GM21447 (cell line): ENCODE measurements at regions not wholly inside any gene's neighbourhood (a gene's known extent, or its start where the extent isn't known, plus 50 kb on each side); places are given as distances from the start of the nearest gene placed in this dataset.

ENCODE experiments used
- ATAC-seq: cut with Tn5 transposase; IDR thresholded peaks from one replicate; pipeline ENCODE4 v1.9.1; 2021; ENCODE audit not compliant: unreplicated experiment

DNA sequence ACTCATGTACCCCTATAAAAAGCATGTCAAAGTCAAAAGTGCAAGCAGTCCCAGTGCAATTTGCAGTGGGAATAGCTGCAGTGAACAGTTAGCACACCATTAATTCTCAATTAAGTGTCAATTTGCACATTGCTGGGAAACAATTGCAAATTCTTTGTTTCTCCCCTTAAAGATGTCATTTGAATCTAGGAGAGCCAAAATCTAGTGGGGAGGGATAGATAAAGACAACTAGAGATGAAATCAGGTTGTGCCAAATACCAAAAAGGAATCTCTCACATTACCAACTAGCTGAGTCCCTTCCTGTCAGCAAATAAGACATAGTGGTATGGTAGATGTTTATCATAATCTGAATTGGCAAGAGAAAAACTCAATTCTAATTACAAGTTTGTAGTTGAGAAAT lies 330.7 kb downstream of the NUF2 start:
- ATAC-seq = no peak

DNA sequence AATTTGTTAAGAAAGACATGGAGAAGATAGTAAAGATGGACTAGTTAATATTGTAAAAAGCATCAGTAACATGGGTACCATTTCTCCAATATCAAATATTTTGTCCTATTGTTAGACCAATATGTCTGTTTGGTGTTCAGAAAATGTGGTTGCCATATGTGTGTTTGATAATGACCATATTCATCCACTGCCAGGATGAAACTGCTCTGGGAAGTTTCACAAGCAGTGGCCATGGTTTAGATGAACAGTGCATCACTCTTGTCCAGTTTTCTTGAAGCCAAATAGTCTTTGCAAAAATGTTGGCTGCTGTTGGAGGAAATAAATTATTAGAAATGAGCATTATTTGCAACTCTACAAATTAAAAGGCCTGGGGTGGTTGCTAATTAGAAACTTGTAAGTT lies 333.8 kb downstream of the NUF2 start:
- ATAC-seq = no peak

DNA sequence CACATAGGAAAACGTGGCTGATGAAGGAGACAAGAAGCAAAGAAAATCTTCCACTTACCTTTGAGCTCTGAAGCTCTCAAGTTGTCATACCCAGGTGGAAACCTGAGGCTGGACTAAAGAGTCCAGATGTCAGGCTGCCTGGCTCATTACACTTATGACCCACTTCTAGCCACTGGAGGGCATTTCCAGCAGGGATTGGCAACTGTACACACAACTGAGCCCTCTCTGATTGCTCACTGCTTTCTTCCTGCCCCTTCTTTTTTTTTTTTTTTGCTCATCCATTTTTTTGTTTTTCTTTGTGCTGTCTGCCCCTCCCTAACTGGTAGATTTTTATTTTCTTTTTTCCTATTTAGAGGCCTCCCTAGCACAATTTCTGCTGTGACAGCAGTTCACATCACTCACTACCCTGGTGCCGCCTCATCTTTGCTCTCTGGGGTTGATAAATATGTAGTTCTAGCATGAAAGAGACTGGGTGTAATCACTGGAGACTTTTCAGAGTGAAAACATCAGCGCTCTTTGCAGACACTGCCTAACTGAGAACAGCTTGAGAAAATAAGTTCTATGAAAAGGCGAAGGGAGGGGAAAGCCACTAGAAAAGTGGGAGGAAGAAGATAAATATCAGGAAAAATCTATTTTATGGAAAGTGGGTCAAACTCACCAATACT lies 334.5 kb downstream of the NUF2 start:
- ATAC-seq = no peak

DNA sequence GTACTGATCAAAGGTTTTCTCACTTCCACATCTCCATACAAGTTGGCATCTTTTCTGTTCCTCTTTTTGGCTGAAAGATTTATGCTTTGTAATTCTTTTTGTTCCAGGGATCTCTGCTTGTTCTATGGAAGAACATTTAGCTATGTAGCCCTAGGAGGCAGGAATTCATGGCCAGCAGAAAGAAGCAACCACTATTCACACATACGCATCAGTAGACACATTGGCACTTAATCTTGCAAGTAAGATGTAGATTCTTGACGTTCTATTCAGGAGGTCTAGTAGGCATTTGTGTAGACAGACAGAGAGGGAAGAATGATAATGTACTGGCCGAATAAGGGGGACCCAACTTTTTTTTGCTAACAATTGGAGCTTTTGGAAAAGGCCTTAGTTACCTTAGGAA lies 336.0 kb downstream of the NUF2 start:
- no peak for ATAC-seq

DNA sequence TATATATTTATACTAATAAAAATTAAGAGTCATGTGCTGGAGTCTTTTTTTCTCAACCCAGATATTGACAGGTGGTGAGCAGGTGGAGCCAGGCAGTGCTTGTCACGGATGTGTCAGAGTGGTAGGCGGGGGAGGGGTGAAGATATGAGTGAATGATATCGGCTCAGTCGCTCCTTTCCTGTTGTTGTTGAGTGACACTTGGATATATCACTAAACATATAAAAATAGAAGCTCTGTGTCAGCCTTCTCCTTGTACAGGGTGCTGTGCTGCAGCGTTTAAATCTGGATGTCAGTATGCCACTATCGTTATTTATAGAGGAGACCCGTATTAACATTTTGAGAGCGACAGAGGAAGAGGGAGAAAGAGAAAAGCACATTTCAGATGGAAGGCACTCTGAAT lies 339.6 kb downstream of the NUF2 start:
- no peak for ATAC-seq

DNA sequence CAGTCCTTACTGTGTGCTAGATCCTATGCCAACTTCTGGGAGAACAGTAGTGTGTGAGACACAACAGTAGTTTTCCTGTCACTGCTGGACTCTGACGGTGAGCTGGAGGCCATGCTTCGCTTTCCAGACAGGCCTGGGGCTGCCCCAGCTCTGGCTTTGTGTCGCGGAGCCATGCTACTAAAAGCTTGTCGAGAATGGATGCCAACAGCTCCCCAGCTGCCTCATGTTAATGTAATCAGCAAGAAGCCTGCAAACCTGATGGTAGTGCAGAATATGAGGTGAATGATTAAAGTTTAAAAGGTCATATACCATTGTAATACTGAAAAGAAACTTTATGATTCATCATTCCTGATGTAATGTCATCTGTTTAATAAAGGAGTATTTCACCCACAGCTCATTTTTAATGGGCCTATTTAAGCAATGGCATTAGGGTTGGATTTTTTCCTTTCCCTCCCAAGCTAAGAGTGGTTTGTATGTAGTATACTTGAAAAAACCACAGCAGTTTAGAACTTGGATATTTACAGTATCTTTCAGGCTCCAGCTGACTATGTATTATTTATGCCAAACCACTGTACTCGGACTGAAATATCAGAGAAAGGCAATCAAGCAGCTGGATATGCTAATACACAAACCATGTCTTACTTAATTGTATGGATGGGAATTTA lies 343.0 kb downstream of the NUF2 start:
- no peak for ATAC-seq

DNA sequence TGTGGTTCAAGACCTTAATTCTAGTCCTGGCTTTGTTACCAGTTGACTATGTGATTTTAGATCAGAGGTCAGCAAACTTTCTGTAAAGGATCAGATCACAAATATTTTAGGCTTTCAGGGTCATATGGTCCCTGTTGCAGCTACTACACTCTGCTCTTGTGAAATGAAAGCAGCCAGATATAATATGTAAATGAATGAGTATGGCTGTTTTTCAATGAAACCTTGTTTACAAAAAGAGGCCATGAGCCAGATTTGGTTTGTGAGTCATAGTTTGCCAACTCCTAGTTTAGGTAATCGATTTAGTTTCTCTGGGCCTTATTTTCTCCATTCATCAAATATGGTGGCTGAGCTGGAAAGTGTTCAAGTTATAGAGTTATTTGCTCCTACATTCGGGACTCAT lies 346.7 kb downstream of the NUF2 start:
- ATAC-seq = no peak

DNA sequence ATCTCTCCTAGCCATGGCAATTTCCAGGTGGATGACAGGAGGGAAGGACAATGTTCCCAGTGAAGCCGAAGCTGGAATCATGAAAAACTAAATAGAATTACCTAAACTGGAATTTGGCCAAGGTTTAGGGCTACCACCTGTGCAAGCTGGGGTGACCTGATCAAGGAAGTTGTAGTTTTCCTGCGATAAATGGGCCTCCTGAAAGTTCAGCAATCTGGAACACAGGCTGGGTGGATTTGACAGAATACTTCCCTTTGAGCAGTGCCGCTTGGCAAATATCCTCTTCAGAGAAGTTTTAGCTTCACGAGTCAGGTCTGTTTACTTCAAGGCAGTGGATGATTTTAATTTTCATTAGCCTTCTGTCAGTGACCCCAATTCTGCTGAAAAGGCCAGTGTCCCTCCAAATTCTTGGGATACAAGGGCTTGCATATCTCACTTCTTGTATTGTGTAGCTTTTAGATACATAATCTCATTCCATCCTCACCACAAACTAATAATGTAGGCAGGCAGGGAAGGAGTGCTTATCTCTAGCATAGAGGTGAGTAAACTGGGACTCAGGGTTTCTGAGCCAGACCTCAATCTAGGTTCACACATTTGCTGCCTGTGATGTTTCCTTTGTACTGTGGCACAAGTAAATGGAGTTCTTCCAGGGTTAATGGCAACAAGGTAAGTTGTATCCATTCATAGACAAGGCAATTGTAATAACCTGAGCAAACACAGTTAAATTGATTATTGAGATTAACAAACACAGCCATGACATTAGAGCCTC lies 349.4 kb downstream of the NUF2 start:
- ATAC-seq = no peak

DNA sequence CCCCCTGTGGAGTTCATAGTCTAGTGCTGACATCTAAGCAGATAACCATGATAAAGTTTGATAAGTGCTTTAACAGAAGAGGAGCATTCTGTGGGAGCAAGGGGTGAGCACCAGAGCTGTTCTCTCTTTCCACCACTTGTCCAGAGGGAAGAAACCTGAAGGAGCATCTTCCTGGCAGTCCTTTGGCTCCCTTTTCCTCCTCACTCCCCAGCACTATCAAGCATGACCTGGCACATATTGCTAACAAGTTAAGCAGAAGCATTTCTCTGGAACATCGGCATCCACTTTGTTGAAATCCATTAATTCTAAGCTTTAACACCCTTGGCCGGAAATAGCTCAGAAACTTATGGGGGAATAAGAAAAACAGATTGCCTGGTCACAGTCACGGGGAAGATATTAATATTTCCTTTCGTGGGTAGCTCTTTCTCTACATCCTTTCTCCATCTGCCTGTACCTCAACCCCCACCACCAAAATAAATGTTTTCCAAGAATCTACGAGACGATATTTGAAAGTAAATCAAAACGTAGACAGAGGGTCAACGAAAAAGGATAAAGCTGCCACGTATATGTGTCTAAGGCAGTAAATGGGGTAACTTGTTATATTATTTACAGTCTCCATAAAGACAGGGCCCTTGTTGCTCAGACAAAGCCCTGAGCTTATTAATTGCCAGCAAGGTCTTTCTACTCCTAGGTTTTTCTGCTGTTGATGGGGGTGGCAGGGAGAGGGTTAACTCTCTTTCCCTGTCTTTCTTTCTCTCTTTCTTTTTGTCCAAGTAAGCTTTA lies 351.4 kb downstream of the NUF2 start:
- no peak for ATAC-seq

DNA sequence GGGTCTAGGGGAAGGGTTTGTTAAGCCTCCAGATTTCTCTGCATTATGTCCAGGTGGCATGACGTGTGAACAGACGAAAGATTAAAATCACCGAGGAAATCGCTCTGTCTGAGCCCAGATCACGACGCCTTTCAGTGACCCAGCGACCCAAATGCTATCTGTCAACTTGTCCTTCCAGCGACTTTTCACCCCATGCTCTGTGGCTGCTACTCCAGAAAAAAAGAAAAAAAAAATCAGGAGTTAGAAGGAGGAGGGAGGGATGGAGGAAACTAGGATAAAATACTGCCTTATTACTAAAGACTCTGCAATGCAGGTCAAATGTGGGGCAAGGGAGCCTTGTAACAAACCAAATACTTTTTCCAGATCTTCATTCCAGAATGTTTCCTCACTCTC lies 352.0 kb downstream of the NUF2 start:
- ATAC-seq = no peak

DNA sequence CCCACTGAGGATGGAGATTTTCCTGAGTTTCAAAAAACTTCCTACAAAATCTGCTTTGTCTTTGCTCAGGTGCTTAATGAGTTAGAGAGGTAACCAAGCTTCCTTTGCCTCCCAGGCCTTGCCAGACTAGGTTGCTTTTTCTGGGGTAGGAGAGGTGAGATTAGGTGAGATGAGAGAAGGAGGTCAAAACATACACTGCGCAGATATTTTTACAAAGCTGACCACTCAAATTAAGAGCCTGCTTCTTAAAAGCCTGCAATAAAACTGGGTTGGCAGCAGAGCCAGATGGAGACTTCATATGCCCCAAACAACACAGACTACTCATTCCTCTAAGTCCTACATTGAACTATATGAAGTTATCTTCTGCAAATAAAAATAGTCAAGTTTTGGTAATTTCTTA lies 352.5 kb downstream of the NUF2 start:
- no peak for ATAC-seq

DNA sequence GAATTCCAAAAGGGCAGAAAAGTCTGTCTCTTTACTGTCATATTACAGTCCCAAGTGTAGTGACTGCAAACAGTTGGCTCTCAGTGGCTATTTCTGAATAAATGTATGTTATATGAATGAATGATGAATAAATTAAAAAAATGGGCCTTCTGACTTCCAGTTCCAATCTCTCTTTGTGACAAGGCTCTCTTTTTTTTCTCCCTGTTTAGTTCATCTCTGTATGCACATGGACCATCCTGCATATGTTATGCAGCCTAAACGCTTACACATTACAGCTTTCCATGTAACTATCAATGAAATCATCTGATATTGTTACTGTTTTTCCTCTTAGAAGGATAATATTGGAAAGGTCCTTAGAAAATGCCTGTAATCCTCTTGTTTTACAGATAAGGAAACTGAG lies 363.0 kb downstream of the NUF2 start:
- no peak for ATAC-seq

DNA sequence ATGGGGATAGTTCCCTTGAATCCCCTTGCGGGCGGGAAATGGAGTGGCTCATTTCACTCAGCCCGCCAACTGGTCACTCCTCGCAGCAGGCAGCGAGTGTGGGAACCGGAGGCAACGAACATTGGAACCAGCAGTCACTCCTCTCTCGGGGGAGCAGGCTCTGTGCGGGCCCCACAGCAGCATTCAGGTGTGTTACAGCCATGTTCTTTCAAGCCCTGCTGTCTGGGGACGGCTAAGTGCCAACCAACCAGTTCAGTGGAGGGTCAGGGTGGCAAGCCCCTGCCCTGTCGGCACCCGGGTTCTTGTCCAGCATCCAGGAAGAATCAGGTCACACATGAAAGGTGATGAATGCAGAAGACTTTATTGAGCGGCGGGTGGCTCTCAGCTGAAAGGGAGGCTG lies 370.5 kb downstream of the NUF2 start:
- ATAC-seq = no peak

DNA sequence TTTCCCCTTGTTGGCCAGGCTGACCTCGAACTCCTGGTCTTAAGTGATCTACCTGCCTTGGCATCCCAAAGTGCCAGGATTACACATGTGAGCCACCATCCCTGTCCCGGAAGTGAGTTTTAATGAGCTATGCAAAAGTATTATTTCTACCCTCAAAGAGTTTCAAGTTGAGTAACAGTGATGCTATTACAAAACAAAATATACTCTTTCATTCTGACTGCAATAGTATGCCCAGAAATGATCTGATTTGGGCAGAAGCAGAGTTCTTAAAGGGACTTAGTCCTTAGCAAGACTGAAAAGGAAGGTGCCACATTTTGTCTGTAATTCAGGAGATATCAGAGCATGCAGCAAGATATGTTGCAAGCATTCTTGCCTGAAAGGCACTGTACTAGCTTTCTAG lies 375.4 kb downstream of the NUF2 start:
- ATAC-seq = no peak

DNA sequence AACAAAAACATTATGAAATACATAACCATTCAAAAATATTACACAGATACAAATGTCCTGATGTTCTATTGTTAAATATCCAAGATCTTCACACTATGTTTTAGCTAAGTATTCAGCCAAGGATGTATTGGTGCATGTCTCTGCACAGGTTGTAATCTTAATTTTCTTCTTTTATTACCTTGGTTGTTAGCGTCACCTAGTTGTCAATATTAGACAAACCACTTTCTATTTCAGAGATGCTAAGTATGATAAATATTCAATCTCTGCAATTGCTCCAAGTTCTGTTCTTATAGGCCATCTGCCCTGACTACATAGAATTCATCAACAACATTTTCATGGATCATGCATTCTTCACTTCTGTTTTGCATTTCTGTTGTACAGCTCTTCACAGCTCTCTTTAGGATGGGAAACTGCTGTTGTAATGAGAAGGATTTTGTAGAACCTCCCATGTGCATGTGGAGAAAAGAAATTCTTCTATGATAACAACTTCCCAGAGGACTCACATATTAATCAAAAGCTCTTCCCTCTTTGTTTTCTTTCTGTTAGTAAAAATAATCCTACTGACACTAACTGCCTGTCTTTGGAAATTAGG lies 380.1 kb downstream of the NUF2 start:
- no peak for ATAC-seq

DNA sequence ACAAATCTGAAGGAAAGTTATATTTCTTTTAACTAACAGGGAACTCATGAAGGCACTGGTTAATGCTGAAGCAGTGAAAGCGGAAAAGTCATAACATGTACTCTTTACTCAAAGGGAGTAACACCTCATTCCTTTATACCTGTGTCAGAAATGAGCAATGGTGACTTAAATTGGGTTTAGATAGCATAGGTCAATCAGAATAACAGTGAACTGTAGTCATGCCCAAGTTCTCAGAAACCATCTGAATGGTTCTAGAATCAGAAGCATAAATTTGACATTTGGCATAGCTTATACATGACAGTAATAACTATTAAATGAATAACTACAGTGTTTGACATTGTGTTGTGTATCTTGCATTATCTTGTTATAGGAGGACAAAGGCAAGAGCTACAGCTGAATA lies 382.0 kb downstream of the NUF2 start:
- ATAC-seq = no peak

DNA sequence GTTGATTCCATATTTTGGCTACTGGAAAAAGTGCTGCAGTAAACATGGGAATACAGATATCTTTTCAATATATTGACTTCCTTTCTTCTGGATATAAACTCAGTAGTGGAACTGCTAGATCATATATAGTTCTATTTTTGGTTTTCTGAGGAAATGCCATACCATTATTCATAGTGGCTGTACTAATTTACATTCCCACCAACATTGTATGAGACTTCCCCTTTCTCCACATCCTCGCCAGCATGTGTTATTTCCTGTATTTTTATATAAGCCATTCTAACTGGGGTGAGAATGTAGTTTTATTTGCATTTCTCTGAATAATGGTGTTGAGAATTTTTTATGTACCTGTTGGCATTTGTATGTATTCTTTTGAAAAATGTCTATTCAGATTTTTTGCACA lies 385.2 kb downstream of the NUF2 start:
- ATAC-seq = no peak

DNA sequence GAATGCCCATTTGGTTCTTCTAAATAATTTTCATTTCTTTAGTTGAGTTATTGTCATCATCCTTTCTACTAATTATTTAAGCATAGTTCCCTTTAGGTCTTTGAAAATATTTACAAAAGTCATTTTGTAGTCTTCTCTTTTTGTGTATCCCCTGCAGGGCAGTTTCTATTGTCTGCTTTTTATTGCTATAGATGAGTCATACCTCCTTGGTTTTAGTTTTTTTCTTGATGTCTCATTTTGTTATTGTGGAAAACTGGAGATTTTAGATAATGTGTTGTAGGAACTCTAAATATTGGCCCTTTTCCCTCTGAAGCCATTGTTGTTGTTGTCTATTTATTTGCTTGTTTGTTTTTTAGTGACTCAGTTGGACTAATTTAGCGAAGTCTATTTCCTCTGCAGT lies 387.9 kb downstream of the NUF2 start:
- ATAC-seq = no peak

DNA sequence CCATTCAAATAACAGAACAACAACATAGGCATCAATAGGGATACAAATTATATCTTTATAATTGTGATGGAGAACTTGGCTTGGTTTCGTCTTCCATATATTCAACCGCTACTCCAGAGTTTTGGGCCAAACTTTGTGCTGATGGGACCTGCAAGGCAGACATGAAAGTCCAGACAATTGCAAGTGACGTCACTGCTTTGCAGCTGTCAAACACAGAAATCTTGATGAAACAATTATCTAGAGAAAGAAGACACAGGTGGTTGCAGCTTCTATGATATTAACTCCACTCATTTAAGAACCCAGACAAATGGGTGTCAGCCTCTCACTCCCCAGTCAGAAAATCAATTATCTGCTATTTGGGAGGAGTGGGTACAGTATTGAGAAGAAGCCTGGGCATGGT lies 390.6 kb downstream of the NUF2 start:
- ATAC-seq = no peak

DNA sequence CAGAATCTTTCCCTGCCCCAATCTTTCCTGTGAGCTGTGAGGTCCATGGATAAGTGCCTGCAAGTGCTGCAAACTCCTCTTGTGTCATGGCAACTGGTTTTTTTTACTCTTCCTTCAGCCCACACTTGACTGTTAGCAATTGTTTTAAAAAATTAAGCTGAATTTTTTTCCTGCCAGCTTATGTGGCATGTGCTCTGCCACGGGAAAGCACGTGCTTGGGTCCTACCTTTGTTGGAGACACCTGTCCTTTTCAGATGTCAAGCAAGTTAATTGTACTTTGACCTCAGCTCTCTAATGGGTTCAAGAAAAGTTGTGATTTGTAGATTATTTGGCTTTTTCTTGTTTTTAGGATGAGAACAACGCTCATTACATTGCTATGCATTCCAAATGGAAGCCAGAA lies 398.5 kb downstream of the NUF2 start:
- no peak for ATAC-seq

DNA sequence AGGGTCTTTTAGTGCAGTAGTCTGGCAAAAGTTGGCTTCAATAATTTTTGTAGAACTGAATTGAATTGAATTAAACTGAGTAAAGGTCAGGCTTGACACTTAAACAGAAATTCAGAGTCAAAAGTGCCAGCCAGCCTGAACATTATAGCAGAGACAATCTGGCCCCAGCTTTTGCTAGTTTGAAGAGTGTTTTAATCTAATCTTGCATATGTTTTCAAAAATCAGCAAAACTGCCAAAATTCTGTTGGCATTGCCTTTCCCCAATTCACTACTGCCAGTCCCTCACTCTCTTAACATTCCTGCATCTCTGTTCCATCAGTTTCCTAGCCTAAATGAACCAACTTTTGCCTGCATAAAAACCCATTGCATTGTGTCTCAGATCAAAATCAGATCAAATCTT lies 403.8 kb downstream of the NUF2 start:
- no peak for ATAC-seq
